Lower leg skin (tissue), 4 donors: ENCODE measurements at regions not wholly inside any gene's neighbourhood (a gene's known extent, or its start where the extent isn't known, plus 50 kb on each side); places are given as distances from the start of the nearest gene placed in this dataset.

Experiments
- DNase-seq, 2 donors: peaks; one replicate each; pipeline ENCODE4 v3.0.0-alpha.2; 2019; ENCODE audit warnings: low spot score in 2 of 2
- H3K4me3 ChIP-seq: fragments of 200-600 bp; sonication (generic); 2 replicates; pipeline ENCODE4 v1.5.1; 2017; ENCODE audit warnings: mild to moderate bottlenecking, low read depth; ENCODE audit not compliant: poor library complexity, severe bottlenecking
- CTCF ChIP-seq, 3 donors: fragments of 450-650 bp; IDR thresholded peaks; one replicate each; pipeline ENCODE4 v1.5.1; 2016; ENCODE audit warnings: antibody characterized with exemption in 3 of 3, mild to moderate bottlenecking in 3 of 3, moderate library complexity in 2 of 3
- POLR2A ChIP-seq, 2 donors: fragments of 450-650 bp; IDR thresholded peaks; one replicate each; pipeline ENCODE4 v1.6.1; 2016 to 2017; ENCODE audit warnings: antibody characterized with exemption in 2 of 2, mild to moderate bottlenecking in 1 of 2, moderate library complexity in 1 of 2
- WGBS, 2 donors: methylation state at CpG; one replicate each; pipeline ENCODE4 v1.1.5; 2018; 5-methylcytosine and 5-hydroxymethylcytosine counted together
- intact Hi-C: fragments of 100-400 bp; cut with DNase I; formaldehyde crosslinking; loops from one replicate; pipeline ENCODE4 v1.15.0; 2023; ENCODE audit warnings: low total_unique reads

GRCh38 chr11:21771097-21771496, 421.8 kb upstream of the ANO5 start:
- no peak overlapping the region for H3K4me3 ChIP-seq
- intact Hi-C loops, result no loop called here
- 6 to 13% methylated on average over 1 of the region's 1 CpG for WGBS, 2 donors
- no peak for TF ChIP-seq POLR2A (IDR thresholded peaks at IDR 0.05)
- no peak for TF ChIP-seq CTCF (IDR thresholded peaks at IDR 0.05)
- DNase-seq, result no peak

- WGBS, 2 donors, result 42% methylated on average over 2 of the region's 2 CpGs
- no peak overlapping the region for H3K4me3 ChIP-seq
- intact Hi-C loops, result no loop called here
- no peak for DNase-seq
- no peak for TF ChIP-seq CTCF (IDR thresholded peaks at IDR 0.05)
- no peak for TF ChIP-seq POLR2A (IDR thresholded peaks at IDR 0.05)
Observed at GRCh38 chr11:21774212-21774611, 418.7 kb upstream of the ANO5 start.

GRCh38 chr11:21775911-21776310, 417.0 kb upstream of the ANO5 start:
- intact Hi-C loops, result no loop called here

GRCh38 chr11:21783954-21784353, 408.9 kb upstream of the ANO5 start:
- no peak overlapping the region for H3K4me3 ChIP-seq
- DNase-seq, result no peak
- TF ChIP-seq POLR2A (IDR thresholded peaks at IDR 0.05) (no peak), CTCF (IDR thresholded peaks at IDR 0.05) (no peak)
- WGBS, 2 donors, result 72 to 76% methylated on average over 4 of the region's 4 CpGs
- intact Hi-C loops, result no loop called here

More at GRCh38 chr11:21775911-21776310, 417.0 kb upstream of the ANO5 start:
- no peak overlapping the region for H3K4me3 ChIP-seq
- no peak for DNase-seq
- TF ChIP-seq CTCF (IDR thresholded peaks at IDR 0.05) (no peak), POLR2A (IDR thresholded peaks at IDR 0.05) (no peak)

- 62 to 71% methylated on average over 3 of the region's 3 CpGs for WGBS, 2 donors
- TF ChIP-seq CTCF (IDR thresholded peaks at IDR 0.05), result no peak
- TF ChIP-seq POLR2A (IDR thresholded peaks at IDR 0.05), result no peak
- no peak for DNase-seq
- intact Hi-C loops, result no loop called here
- no peak overlapping the region for H3K4me3 ChIP-seq
Observed at GRCh38 chr11:21785351-21785750, 407.5 kb upstream of the ANO5 start.

GRCh38 chr11:21794306-21794705, 398.6 kb upstream of the ANO5 start:
- WGBS, 2 donors, result 88 to 94% methylated on average over 2 of the region's 2 CpGs
- intact Hi-C loops, result no loop called here
- DNase-seq, result no peak
- H3K4me3 ChIP-seq, result no peak overlapping the region
- TF ChIP-seq CTCF (IDR thresholded peaks at IDR 0.05), result no peak
- no peak for TF ChIP-seq POLR2A (IDR thresholded peaks at IDR 0.05)
